ENCODE measurements at regions not wholly inside any gene's neighbourhood (a gene's known extent, or its start where the extent isn't known, plus 50 kb on each side); places are given as distances from the start of the nearest gene placed in this dataset.

- Mint-ChIP-seq H3K4me1 (ENCODE audit: insufficient read depth, unreplicated experiment) (no peaks in the 10 kb centered on the region), H3K27me3 (ENCODE audit: insufficient read depth, unreplicated experiment) (no peaks in the 10 kb centered on the region), H3K27ac (ENCODE audit: low read depth, unreplicated experiment) (no peak overlapping the region), H3K36me3 (ENCODE audit: insufficient read depth, unreplicated experiment) (no peaks in the 10 kb centered on the region), H3K9me3 (ENCODE audit: unreplicated experiment) (peaks cover 21% of the 10 kb centered on the region), H3K4me3 (ENCODE audit: unreplicated experiment) (no peak overlapping the region)
- POLR2A ChIA-PET: no interaction called here
- DNase-seq (ENCODE audit: unreplicated experiment): no peak
- CTCF ChIA-PET: interaction anchor here (0.6 kb wide), 1 partner anchor 96 kb away, joined by 3 read pairs; no protein-coding TSS in a partner anchor
- no TSS peak for BruUV-seq (replicated peaks)
- no peak for TF ChIP-seq CTCF (IDR thresholded peaks at IDR 0.05; ENCODE audit: unreplicated experiment)
- intact Hi-C loops (cut with micrococcal nuclease): no loop called here
Measured at GRCh38 chr11:134801570-134801969, 389.5 kb upstream of the B3GAT1 start.

GRCh38 chr11:134800826-134801225, 388.8 kb upstream of the B3GAT1 start:
- no peak for TF ChIP-seq CTCF (IDR thresholded peaks at IDR 0.05; ENCODE audit: unreplicated experiment)
- H3K27me3 Mint-ChIP-seq (ENCODE audit: insufficient read depth, unreplicated experiment): no peaks in the 10 kb centered on the region
- no TSS peak for BruUV-seq (replicated peaks)
- no peaks in the 10 kb centered on the region for H3K4me1 Mint-ChIP-seq (ENCODE audit: insufficient read depth, unreplicated experiment)
- no peaks in the 10 kb centered on the region for H3K36me3 Mint-ChIP-seq (ENCODE audit: insufficient read depth, unreplicated experiment)
- ChIA-PET POLR2A (no interaction called here), CTCF (no interaction called here)
- no peak overlapping the region for H3K27ac Mint-ChIP-seq (ENCODE audit: low read depth, unreplicated experiment)
- intact Hi-C loops (cut with micrococcal nuclease): no loop called here
- H3K4me3 Mint-ChIP-seq (ENCODE audit: unreplicated experiment): no peak overlapping the region
- peaks cover 18% of the 10 kb centered on the region for H3K9me3 Mint-ChIP-seq (ENCODE audit: unreplicated experiment)
- no peak for DNase-seq (ENCODE audit: unreplicated experiment)

GRCh38 chr11:134800130-134800529, 388.1 kb upstream of the B3GAT1 start:
- Mint-ChIP-seq H3K27ac (ENCODE audit: low read depth, unreplicated experiment) (no peak overlapping the region), H3K9me3 (ENCODE audit: unreplicated experiment) (peaks cover 16% of the 10 kb centered on the region), H3K36me3 (ENCODE audit: insufficient read depth, unreplicated experiment) (no peaks in the 10 kb centered on the region), H3K4me3 (ENCODE audit: unreplicated experiment) (no peak overlapping the region), H3K27me3 (ENCODE audit: insufficient read depth, unreplicated experiment) (no peaks in the 10 kb centered on the region), H3K4me1 (ENCODE audit: insufficient read depth, unreplicated experiment) (no peaks in the 10 kb centered on the region)
- BruUV-seq (replicated peaks): no TSS peak
- TF ChIP-seq CTCF (IDR thresholded peaks at IDR 0.05; ENCODE audit: unreplicated experiment): no peak
- intact Hi-C loops (cut with micrococcal nuclease): no loop called here
- ChIA-PET CTCF (no interaction called here), POLR2A (no interaction called here)
- no peak for DNase-seq (ENCODE audit: unreplicated experiment)

GRCh38 chr11:134799386-134799785, 387.3 kb upstream of the B3GAT1 start:
- H3K27me3 Mint-ChIP-seq (ENCODE audit: insufficient read depth, unreplicated experiment): no peaks in the 10 kb centered on the region
- no peak overlapping the region for H3K4me3 Mint-ChIP-seq (ENCODE audit: unreplicated experiment)
- no TSS peak for BruUV-seq (replicated peaks)

More at GRCh38 chr11:134799386-134799785, 387.3 kb upstream of the B3GAT1 start:
- TF ChIP-seq CTCF (IDR thresholded peaks at IDR 0.05; ENCODE audit: unreplicated experiment): no peak
- Mint-ChIP-seq H3K36me3 (ENCODE audit: insufficient read depth, unreplicated experiment) (no peaks in the 10 kb centered on the region), H3K27ac (ENCODE audit: low read depth, unreplicated experiment) (no peak overlapping the region), H3K4me1 (ENCODE audit: insufficient read depth, unreplicated experiment) (no peaks in the 10 kb centered on the region), H3K9me3 (ENCODE audit: unreplicated experiment) (peaks cover 16% of the 10 kb centered on the region)
- intact Hi-C loops (cut with micrococcal nuclease): no loop called here
- ChIA-PET CTCF (no interaction called here), POLR2A (no interaction called here)
- no peak for DNase-seq (ENCODE audit: unreplicated experiment)

Data from MCF 10A (cell line).